HEK293T (cell line): ENCODE measurements at regions not wholly inside any gene's neighbourhood (a gene's known extent, or its start where the extent isn't known, plus 50 kb on each side); places are given as distances from the start of the nearest gene placed in this dataset.

Source experiments
- BHLHE40 ChIP-seq: fragments of 450-650 bp; IDR thresholded peaks from 2 replicates; pipeline ENCODE4 v1.6.1; 2016; ENCODE audit warnings: mild to moderate bottlenecking, moderate library complexity, borderline replicate concordance
- ELF4 ChIP-seq: fragments of 450-650 bp; IDR thresholded peaks from 2 replicates; pipeline ENCODE4 v1.6.1; 2017; ENCODE audit warnings: antibody characterized with exemption
- FOXA1 ChIP-seq: fragments of 450-650 bp; IDR thresholded peaks from 2 replicates; pipeline ENCODE4 v1.6.1; 2016; ENCODE audit warnings: mild to moderate bottlenecking
- FOXK2 ChIP-seq: fragments of 450-650 bp; IDR thresholded peaks from 2 replicates; pipeline ENCODE4 v1.6.1; 2016; ENCODE audit warnings: mild to moderate bottlenecking
- FOXM1 ChIP-seq: fragments of 450-650 bp; IDR thresholded peaks from 2 replicates; pipeline ENCODE4 v1.6.1; 2017; ENCODE audit warnings: mild to moderate bottlenecking, borderline replicate concordance
- HDGF ChIP-seq: fragments of 450-650 bp; IDR thresholded peaks from 2 replicates; pipeline ENCODE4 v1.6.1; 2017; ENCODE audit warnings: antibody characterized with exemption, borderline replicate concordance
- L3MBTL2 ChIP-seq: fragments of 450-650 bp; conservative IDR thresholded peaks from 2 replicates; pipeline ENCODE4 v1.6.1; 2016; ENCODE audit warnings: mild to moderate bottlenecking
- LEF1 ChIP-seq: fragments of 450-650 bp; IDR thresholded peaks from 2 replicates; pipeline ENCODE4 v1.6.1; 2017; ENCODE audit warnings: mild to moderate bottlenecking, borderline replicate concordance
- NFRKB ChIP-seq: fragments of 450-650 bp; IDR thresholded peaks from 2 replicates; pipeline ENCODE4 v1.6.1; 2016; ENCODE audit warnings: mild to moderate bottlenecking, moderate library complexity
- SP1 ChIP-seq: fragments of 450-650 bp; IDR thresholded peaks from 2 replicates; pipeline ENCODE4 v1.6.1; 2017
- TARDBP ChIP-seq: fragments of 450-650 bp; IDR thresholded peaks from 2 replicates; pipeline ENCODE4 v1.6.1; 2016
- ZNF384 ChIP-seq: fragments of 450-650 bp; IDR thresholded peaks from 2 replicates; pipeline ENCODE4 v1.6.1; 2016
- TF ChIP-seq, protein P1 (sequence below): fragments of 450-650 bp; IDR thresholded peaks from 2 replicates; pipeline ENCODE4 v1.6.1; 2016

DNA sequence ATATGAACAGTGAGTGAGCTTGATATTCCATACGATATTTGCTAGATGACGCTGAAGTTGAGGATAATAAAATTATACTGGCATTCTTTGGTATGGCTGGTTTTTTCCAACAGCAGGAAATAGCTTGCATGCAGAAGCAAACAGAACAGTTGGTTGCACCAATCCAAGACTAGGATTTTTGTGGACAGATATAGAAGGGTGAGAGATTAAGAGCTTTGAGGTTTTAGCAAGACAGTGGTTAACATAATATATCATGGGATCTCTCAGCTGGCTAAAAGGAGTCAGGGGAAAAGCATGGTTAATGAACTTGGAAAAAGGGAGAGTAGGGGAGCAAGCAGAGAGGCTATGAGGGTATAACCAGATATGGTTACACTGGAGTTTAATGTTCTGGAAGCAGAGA, 127.9 kb downstream of the DHX15 start:
- TF ChIP-seq TARDBP (no peak), NFRKB (no peak), ELF4 (no peak), HDGF (no peak), FOXA1 (no peak), BHLHE40 (no peak), FOXM1 (no peak), SP1 (no peak), L3MBTL2 (no peak), ZNF384 (no peak), FOXK2 (no peak), LEF1 (no peak)
- TF ChIP-seq, protein P1, sequence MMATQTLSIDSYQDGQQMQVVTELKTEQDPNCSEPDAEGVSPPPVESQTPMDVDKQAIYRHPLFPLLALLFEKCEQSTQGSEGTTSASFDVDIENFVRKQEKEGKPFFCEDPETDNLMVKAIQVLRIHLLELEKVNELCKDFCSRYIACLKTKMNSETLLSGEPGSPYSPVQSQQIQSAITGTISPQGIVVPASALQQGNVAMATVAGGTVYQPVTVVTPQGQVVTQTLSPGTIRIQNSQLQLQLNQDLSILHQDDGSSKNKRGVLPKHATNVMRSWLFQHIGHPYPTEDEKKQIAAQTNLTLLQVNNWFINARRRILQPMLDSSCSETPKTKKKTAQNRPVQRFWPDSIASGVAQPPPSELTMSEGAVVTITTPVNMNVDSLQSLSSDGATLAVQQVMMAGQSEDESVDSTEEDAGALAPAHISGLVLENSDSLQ, result no peak
